NB4 (cell line): ENCODE measurements at regions not wholly inside any gene's neighbourhood (a gene's known extent, or its start where the extent isn't known, plus 50 kb on each side); places are given as distances from the start of the nearest gene placed in this dataset.

Experiments used
- CTCF ChIP-seq: IDR thresholded peaks from one replicate; pipeline ENCODE4 v1.5.1; 2012; ENCODE audit warnings: low read depth, low read length
- MAX ChIP-seq: IDR thresholded peaks from 2 replicates; pipeline ENCODE4 v1.6.1; 2011; ENCODE audit warnings: low read depth, low read length
- MYC ChIP-seq: IDR thresholded peaks from 2 replicates; pipeline ENCODE4 v1.6.1; 2011; ENCODE audit warnings: low read depth, low read length
- POLR2A ChIP-seq: IDR thresholded peaks from 2 replicates; pipeline ENCODE4 v1.6.1; 2011; ENCODE audit warnings: mild to moderate bottlenecking; ENCODE audit not compliant: insufficient read length; ENCODE audit errors: extremely low read depth

GRCh38 chr5:99928490-99928889, 606.7 kb upstream of the FAM174A start:
- no peak for TF ChIP-seq CTCF
- no peak for TF ChIP-seq MYC
- TF ChIP-seq POLR2A, result no peak
- no peak for TF ChIP-seq MAX
